Sigmoid colon (tissue), 3 donors: ENCODE measurements at regions not wholly inside any gene's neighbourhood (a gene's known extent, or its start where the extent isn't known, plus 50 kb on each side); places are given as distances from the start of the nearest gene placed in this dataset.

ENCODE experiments used
- CTCF ChIP-seq, 4 experiments: fragments of 450-650 bp in 3 of 4; fragments of 200-600 bp in 1 of 4; IDR thresholded peaks; one replicate each; pipeline ENCODE4 v1.5.1; 2016 to 2019; ENCODE audit warnings: antibody characterized with exemption in 4 of 4, mild to moderate bottlenecking in 3 of 4, moderate library complexity in 2 of 4
- POLR2A ChIP-seq, 2 donors: fragments of 450-650 bp; IDR thresholded peaks; one replicate each; pipeline ENCODE4 v1.6.1; 2016; ENCODE audit warnings: antibody characterized with exemption in 2 of 2, mild to moderate bottlenecking in 2 of 2, moderate library complexity in 2 of 2

DNA sequence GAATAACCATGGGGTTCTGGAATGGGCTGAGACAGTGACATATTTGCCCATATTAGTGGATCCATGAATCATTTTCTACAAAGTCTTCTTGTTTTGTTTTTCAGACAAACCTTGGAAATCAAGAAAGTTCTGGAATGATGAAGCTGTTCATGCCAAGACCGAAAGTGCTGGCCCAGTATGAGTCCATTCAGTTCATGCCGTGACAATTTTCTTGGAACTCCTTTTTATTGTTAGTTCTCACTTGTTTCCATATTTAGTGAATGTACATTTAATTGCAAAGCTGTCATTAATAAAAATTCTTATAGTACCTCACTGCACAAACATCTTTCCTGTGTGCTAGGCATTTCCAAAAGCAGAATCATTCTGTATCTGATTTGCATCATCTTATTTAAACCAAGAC lies 100.6 kb upstream of the KCNJ15 start:
- TF ChIP-seq CTCF (IDR thresholded peaks at IDR 0.05) (no peak), POLR2A (IDR thresholded peaks at IDR 0.05) (no peak)
